HG03064 (cell line): ENCODE measurements at regions not wholly inside any gene's neighbourhood (a gene's known extent, or its start where the extent isn't known, plus 50 kb on each side); places are given as distances from the start of the nearest gene placed in this dataset.
"Not testable (repeated sequence)": the region's sequence is repeated elsewhere in the genome, so short reads cannot be mapped to it uniquely, and the experiment has no call there.

Experiments
- ATAC-seq: cut with Tn5 transposase; IDR thresholded peaks from one replicate; pipeline ENCODE4 v1.9.1; 2021; ENCODE audit warnings: low read depth; ENCODE audit not compliant: unreplicated experiment

GRCh38 chr5:143947313-143947712 lies 135.4 kb downstream of the HMHB1 start:
- ATAC-seq, result no peak

GRCh38 chr5:143952809-143953208 lies 140.8 kb downstream of the HMHB1 start:
- ATAC-seq, result no peak

- no peak for ATAC-seq
Observed at GRCh38 chr5:143953851-143954250, 141.9 kb downstream of the HMHB1 start.

- ATAC-seq, result no peak
Observed at GRCh38 chr5:143955141-143955540, 143.2 kb downstream of the HMHB1 start.

GRCh38 chr5:143957455-143957854 lies 145.5 kb downstream of the HMHB1 start:
- ATAC-seq, result no peak

- no peak for ATAC-seq
Observed at GRCh38 chr5:143962201-143962600, 150.2 kb downstream of the HMHB1 start.

GRCh38 chr5:143964919-143965318 lies 153.0 kb downstream of the HMHB1 start:
- ATAC-seq, result no peak

- ATAC-seq, result no peak
Observed at GRCh38 chr5:143966280-143966679, 154.3 kb downstream of the HMHB1 start.

- ATAC-seq, result no peak
Observed at GRCh38 chr5:143968071-143968878, 156.3 kb downstream of the HMHB1 start.

GRCh38 chr5:143970159-143970558 lies 158.2 kb downstream of the HMHB1 start:
- no peak for ATAC-seq

- no peak for ATAC-seq
Observed at GRCh38 chr5:143972068-143972467, 160.1 kb downstream of the HMHB1 start.

- ATAC-seq, result no peak
Observed at GRCh38 chr5:143976055-143976454, 164.1 kb downstream of the HMHB1 start.

- no peak for ATAC-seq
Observed at GRCh38 chr5:143977891-143978461, 166.0 kb downstream of the HMHB1 start.

- no peak for ATAC-seq
Observed at GRCh38 chr5:143979044-143979690, 167.2 kb downstream of the HMHB1 start.

GRCh38 chr5:143980506-143980905 lies 168.5 kb downstream of the HMHB1 start:
- ATAC-seq, result no peak

GRCh38 chr5:143982957-143983356 lies 171.0 kb downstream of the HMHB1 start:
- ATAC-seq, result not testable (repeated sequence)

- no peak for ATAC-seq
Observed at GRCh38 chr5:143985832-143986515, 174.0 kb downstream of the HMHB1 start.

GRCh38 chr5:143986516-143987212 lies 174.7 kb downstream of the HMHB1 start:
- no peak for ATAC-seq

- ATAC-seq, result no peak
Observed at GRCh38 chr5:143987264-143987663, 175.3 kb downstream of the HMHB1 start.

GRCh38 chr5:143987751-143988560 lies 176.0 kb downstream of the HMHB1 start:
- ATAC-seq, result no peak
